ENCODE measurements at regions not wholly inside any gene's neighbourhood (a gene's known extent, or its start where the extent isn't known, plus 50 kb on each side); places are given as distances from the start of the nearest gene placed in this dataset.

DNA sequence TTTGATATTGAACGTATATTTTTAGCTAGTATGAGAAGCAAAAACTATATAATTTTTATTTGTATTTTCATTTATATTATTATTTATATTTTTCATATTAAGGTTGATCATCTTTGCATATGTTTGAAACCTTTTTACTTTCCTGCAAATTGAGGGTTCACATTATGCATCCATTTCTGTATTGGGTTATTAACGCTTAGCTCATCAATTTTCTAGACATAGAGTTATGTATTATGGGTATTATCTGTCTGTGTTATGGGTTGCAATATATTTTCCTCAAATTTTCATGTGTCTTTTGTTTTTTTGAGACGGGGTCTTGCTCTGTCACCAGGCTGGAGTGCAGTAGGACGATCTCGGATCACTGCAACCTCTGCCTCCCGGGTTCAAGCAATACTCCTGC, 2377.0 kb upstream of the WWC1 start:
- no peak overlapping the region for H3K27ac ChIP-seq
- no peak overlapping the region for H3K4me3 ChIP-seq
- DNase-seq (ENCODE audit: low spot score), result no peak
- no peak for TF ChIP-seq CTCF (IDR thresholded peaks at IDR 0.05)

GRCh38 chr5:165919196-165919595, 2372.2 kb upstream of the WWC1 start:
- no peak for TF ChIP-seq CTCF (IDR thresholded peaks at IDR 0.05)
- DNase-seq (ENCODE audit: low spot score), result no peak
- no peak overlapping the region for H3K4me3 ChIP-seq
- no peak overlapping the region for H3K27ac ChIP-seq

- Histone ChIP-seq H3K4me3 (no peak overlapping the region), H3K27ac (no peak overlapping the region)
- no peak for DNase-seq (ENCODE audit: low spot score)
- no peak for TF ChIP-seq CTCF (IDR thresholded peaks at IDR 0.05)
These were observed 2370.8 kb upstream of the WWC1 start for GRCh38 chr5:165920655-165921054.

DNA sequence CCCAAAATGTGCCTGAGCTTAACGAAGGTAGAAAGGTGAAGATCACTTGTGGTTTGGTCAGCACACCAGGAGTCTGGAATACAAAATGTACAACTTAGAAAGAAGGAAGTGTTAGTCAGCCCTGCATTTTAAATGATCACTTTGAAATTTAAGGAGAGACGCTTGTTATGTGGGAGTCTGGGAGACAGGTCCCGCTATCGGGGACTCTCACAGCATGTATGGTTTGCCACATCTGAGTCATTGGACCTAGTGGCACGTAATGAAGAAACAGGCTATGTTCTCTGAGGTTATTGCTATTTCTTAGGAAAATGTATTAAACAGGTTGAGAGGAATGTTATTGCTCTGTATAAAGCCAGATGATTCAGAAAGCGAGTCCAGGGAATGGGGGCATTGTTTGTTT, 2362.5 kb upstream of the WWC1 start:
- no peak for TF ChIP-seq CTCF (IDR thresholded peaks at IDR 0.05)
- no peak for DNase-seq (ENCODE audit: low spot score)
- Histone ChIP-seq H3K4me3 (no peak overlapping the region), H3K27ac (no peak overlapping the region)

GRCh38 chr5:165940541-165940940, 2350.9 kb upstream of the WWC1 start:
- H3K27ac ChIP-seq, result no peak overlapping the region
- no peak for DNase-seq (ENCODE audit: low spot score)
- no peak overlapping the region for H3K4me3 ChIP-seq
- TF ChIP-seq CTCF (IDR thresholded peaks at IDR 0.05), result no peak

DNA sequence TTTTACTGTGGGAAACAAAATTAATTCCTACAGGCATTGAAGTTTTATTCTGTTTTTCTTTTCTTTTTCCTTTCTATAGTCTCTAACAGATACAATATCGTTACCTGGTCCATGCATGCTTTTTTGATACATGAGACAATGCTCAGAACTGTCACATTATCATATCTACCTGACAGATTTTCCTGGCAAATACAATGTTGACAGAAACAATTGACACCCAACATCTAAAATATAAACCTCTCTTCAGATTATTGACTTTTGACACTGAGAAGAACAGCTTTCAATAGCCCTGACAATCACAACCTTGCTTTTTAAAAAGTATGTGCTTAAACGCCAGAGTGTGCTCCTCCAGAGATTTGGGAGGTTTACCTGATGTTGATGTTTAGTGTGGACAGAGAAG, 2334.6 kb upstream of the WWC1 start:
- H3K27ac ChIP-seq, result no peak overlapping the region
- no peak for DNase-seq (ENCODE audit: low spot score)
- H3K4me3 ChIP-seq, result no peak overlapping the region
- no peak for TF ChIP-seq CTCF (IDR thresholded peaks at IDR 0.05)

DNA sequence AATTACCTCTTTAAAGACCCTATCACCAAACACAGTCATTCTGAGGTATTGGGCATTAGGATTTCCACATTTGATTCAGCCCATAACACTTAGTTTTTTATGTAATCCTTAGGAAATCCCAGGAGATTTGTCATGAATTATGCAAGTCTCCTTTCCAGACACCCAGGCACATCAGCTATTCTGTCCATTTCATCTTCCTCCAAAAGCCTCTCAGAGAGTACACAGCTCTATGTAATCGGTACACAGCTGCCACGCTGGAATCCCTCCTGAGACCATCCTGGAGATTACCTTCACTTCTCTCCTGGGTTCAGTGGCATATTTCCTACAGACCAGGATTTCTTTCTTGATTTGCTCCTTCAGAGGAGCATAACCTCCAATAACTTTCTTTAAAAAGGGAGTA, 2309.8 kb upstream of the WWC1 start:
- Histone ChIP-seq H3K4me3 (no peak overlapping the region), H3K27ac (no peak overlapping the region)
- no peak for TF ChIP-seq CTCF (IDR thresholded peaks at IDR 0.05)
- no peak for DNase-seq (ENCODE audit: low spot score)
